IMR-90 (cell line): ENCODE measurements at regions not wholly inside any gene's neighbourhood (a gene's known extent, or its start where the extent isn't known, plus 50 kb on each side); places are given as distances from the start of the nearest gene placed in this dataset.

ENCODE experiments used
- CEBPB ChIP-seq: IDR thresholded peaks from 2 replicates; pipeline ENCODE4 v1.6.1; 2012; ENCODE audit warnings: low read depth, low read length, improper control_type of control experiment
- CHD1 ChIP-seq: IDR thresholded peaks from 2 replicates; pipeline ENCODE4 v1.6.1; 2012; ENCODE audit warnings: low read depth, low read length, improper control_type of control experiment
- POLR2A ChIP-seq: IDR thresholded peaks from 2 replicates; pipeline ENCODE4 v1.6.1; 2012; ENCODE audit warnings: mild to moderate bottlenecking, low read depth, low read length
- RAD21 ChIP-seq: IDR thresholded peaks from 2 replicates; pipeline ENCODE4 v1.6.1; 2012; ENCODE audit warnings: low read length, improper control_type of control experiment
- RFX5 ChIP-seq: IDR thresholded peaks from 2 replicates; pipeline ENCODE4 v1.8.0; 2012; ENCODE audit warnings: low read depth, mild to moderate bottlenecking, low read length, moderate library complexity
- SMC3 ChIP-seq: fragments of 150-350 bp; IDR thresholded peaks from 2 replicates; pipeline ENCODE4 v1.6.1; 2016; ENCODE audit warnings: low read depth, mild to moderate bottlenecking, antibody characterized with exemption, low read length, moderate library complexity
- USF2 ChIP-seq: fragments of 150-350 bp; IDR thresholded peaks from 2 replicates; pipeline ENCODE4 v1.6.1; 2017; ENCODE audit warnings: mild to moderate bottlenecking, antibody characterized with exemption, low read length, low read depth
- TF ChIP-seq, protein P1 (sequence below): fragments of 150-350 bp; IDR thresholded peaks from 2 replicates; pipeline ENCODE4 v1.6.1; 2016; ENCODE audit warnings: low read depth, mild to moderate bottlenecking, low read length, moderate library complexity, borderline replicate concordance
- TF ChIP-seq, protein P2 (sequence below): conservative IDR thresholded peaks from 2 replicates; pipeline ENCODE4 v1.5.1; 2012; ENCODE audit warnings: mild to moderate bottlenecking, low read depth, low read length, improper control_type of control experiment

GRCh38 chr2:67515056-67515455 lies 117.9 kb downstream of the ETAA1 start:
- TF ChIP-seq, protein P1, sequence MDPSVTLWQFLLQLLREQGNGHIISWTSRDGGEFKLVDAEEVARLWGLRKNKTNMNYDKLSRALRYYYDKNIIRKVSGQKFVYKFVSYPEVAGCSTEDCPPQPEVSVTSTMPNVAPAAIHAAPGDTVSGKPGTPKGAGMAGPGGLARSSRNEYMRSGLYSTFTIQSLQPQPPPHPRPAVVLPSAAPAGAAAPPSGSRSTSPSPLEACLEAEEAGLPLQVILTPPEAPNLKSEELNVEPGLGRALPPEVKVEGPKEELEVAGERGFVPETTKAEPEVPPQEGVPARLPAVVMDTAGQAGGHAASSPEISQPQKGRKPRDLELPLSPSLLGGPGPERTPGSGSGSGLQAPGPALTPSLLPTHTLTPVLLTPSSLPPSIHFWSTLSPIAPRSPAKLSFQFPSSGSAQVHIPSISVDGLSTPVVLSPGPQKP, result no peak
- TF ChIP-seq POLR2A (no peak), RAD21 (no peak), USF2 (no peak), RFX5 (no peak), CHD1 (no peak), CEBPB (no peak), SMC3 (no peak)
- TF ChIP-seq, protein P2, sequence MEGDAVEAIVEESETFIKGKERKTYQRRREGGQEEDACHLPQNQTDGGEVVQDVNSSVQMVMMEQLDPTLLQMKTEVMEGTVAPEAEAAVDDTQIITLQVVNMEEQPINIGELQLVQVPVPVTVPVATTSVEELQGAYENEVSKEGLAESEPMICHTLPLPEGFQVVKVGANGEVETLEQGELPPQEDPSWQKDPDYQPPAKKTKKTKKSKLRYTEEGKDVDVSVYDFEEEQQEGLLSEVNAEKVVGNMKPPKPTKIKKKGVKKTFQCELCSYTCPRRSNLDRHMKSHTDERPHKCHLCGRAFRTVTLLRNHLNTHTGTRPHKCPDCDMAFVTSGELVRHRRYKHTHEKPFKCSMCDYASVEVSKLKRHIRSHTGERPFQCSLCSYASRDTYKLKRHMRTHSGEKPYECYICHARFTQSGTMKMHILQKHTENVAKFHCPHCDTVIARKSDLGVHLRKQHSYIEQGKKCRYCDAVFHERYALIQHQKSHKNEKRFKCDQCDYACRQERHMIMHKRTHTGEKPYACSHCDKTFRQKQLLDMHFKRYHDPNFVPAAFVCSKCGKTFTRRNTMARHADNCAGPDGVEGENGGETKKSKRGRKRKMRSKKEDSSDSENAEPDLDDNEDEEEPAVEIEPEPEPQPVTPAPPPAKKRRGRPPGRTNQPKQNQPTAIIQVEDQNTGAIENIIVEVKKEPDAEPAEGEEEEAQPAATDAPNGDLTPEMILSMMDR, result no peak
